GM12878 (cell line): ENCODE measurements at regions not wholly inside any gene's neighbourhood (a gene's known extent, or its start where the extent isn't known, plus 50 kb on each side); places are given as distances from the start of the nearest gene placed in this dataset.

ENCODE experiments used
- ATAC-seq: fragments of 200-7000 bp; cut with Tn5 transposase; 3 replicates; pipeline ENCODE4 v1.9.1; 2020; ENCODE audit warnings: mild to moderate bottlenecking, moderate library complexity
- BruUV-seq: library from RNA; stranded (reverse); fragments of 400-500 nt; replicated peaks from 2 replicates; lab custom pipeline; 2021; lab: Mats Ljungman, UMichigan
- CTCF ChIA-PET: fragments of 300-600 bp; sonication (Branson Sonifier 250); formaldehyde crosslinking; extraction: SDS; loops from one replicate; lab custom pipeline; 2021; ENCODE audit warnings: inconsistent platforms; lab: Yijun Ruan, JAX
- POLR2A ChIA-PET: fragments of 350-600 bp; formaldehyde crosslinking; extraction: SDS; loops from one replicate; lab custom pipeline; 2021; ENCODE audit warnings: inconsistent platforms; lab: Charles Lee
- RAD21 ChIA-PET: fragments of 300-600 bp; sonication (Branson Sonifier 250); formaldehyde crosslinking; loops from one replicate; lab custom pipeline; 2023; ENCODE audit warnings: antibody characterized with exemption; ENCODE audit not compliant: unreplicated experiment; lab: Charles Lee
- SMC1A ChIA-PET: fragments of 300-600 bp; sonication (Branson Sonifier 250); formaldehyde crosslinking; loops from one replicate; lab custom pipeline; 2023; ENCODE audit not compliant: unreplicated experiment, uncharacterized antibody; lab: Charles Lee
- DNase-seq: peaks from one replicate; pipeline ENCODE4 v3.0.0-alpha.2; 2011; ENCODE audit warnings: low read depth, low spot score
- FAIRE-seq: peaks from 3 replicates; lab custom pipeline; 2011; peaks lifted over from hg19 to GRCh38; lab: Jason Lieb, UNC
- H2AFZ ChIP-seq: 2 replicates; pipeline ENCODE4 v1.6.0; 2011; ENCODE audit warnings: low read depth, low read length, control low read depth; ENCODE audit not compliant: control insufficient read depth
- H3K27ac ChIP-seq: 2 replicates; pipeline ENCODE4 v1.5.1; 2011; ENCODE audit warnings: control low read depth; ENCODE audit not compliant: control insufficient read depth, insufficient read depth
- H3K27me3 ChIP-seq, 2 experiments: replicated peaks in 1 of 2; 2 replicates each; pipeline versions ENCODE4 v1.6.0 to v1.6.1; 2011; ENCODE audit warnings: low read length in 1 of 2; ENCODE audit not compliant: control insufficient read depth in 2 of 2, insufficient read depth in 2 of 2
- H3K36me3 ChIP-seq, 2 experiments: 2 replicates each; pipeline ENCODE4 v1.5.1; 2011; ENCODE audit warnings: low read length in 1 of 2; ENCODE audit not compliant: control insufficient read depth in 2 of 2, insufficient read depth in 2 of 2
- H3K4me1 ChIP-seq: 2 replicates; pipeline ENCODE4 v1.6.1; 2011; ENCODE audit warnings: mild to moderate bottlenecking, low read length, moderate library complexity, mixed read lengths; ENCODE audit not compliant: control insufficient read depth, insufficient read depth
- H3K4me2 ChIP-seq: 2 replicates; pipeline ENCODE4 v1.6.0; 2011; ENCODE audit warnings: control low read depth; ENCODE audit not compliant: control insufficient read depth, insufficient read depth
- H3K4me3 ChIP-seq: fragments of 200-600 bp; sonication (generic); 2 replicates; pipeline ENCODE4 v1.5.1; 2016
- H3K79me2 ChIP-seq: 2 replicates; pipeline ENCODE4 v1.6.0; 2011; ENCODE audit warnings: low read length; ENCODE audit not compliant: control insufficient read depth, insufficient read depth
- H3K9ac ChIP-seq: 2 replicates; pipeline ENCODE4 v1.8.0; 2011; ENCODE audit warnings: low read length, control low read depth, mixed read lengths; ENCODE audit not compliant: control insufficient read depth, insufficient read depth
- H3K9me3 ChIP-seq: replicated peaks from 3 replicates; pipeline ENCODE4 v1.5.1; 2011; ENCODE audit warnings: mild to moderate bottlenecking, low read length; ENCODE audit not compliant: control insufficient read depth, insufficient read depth
- H4K20me1 ChIP-seq: 2 replicates; pipeline ENCODE4 v1.6.0; 2011; ENCODE audit not compliant: control insufficient read depth, insufficient read depth
- CEBPB ChIP-seq, 2 experiments: fragments of 150-350 bp in 1 of 2; IDR thresholded peaks; 2 replicates each; pipeline ENCODE4 v1.6.1; 2012 to 2014; ENCODE audit warnings: low read depth in 2 of 2, low read length in 2 of 2, borderline replicate concordance in 1 of 2, inconsistent platforms in 1 of 2
- CUX1 ChIP-seq: IDR thresholded peaks from 2 replicates; pipeline ENCODE4 v1.6.1; 2012; ENCODE audit warnings: improper control_type of control experiment, low read depth, low read length; ENCODE audit not compliant: insufficient replicate concordance
- RELA ChIP-seq: fragments of 450-650 bp; IDR thresholded peaks from 2 replicates; pipeline ENCODE4 v1.8.0; 2014; ENCODE audit warnings: borderline replicate concordance; ENCODE audit not compliant: partially characterized antibody
- SIN3A ChIP-seq: IDR thresholded peaks from 2 replicates; pipeline ENCODE4 v1.6.1; 2012; ENCODE audit warnings: low read depth, low read length, improper control_type of control experiment
- USF1 ChIP-seq: IDR thresholded peaks from 2 replicates; pipeline ENCODE4 v1.6.1; 2011; ENCODE audit warnings: borderline replicate concordance, low read depth, mild to moderate bottlenecking, moderate library complexity, mixed read lengths, low read length; ENCODE audit not compliant: insufficient read depth; ENCODE audit errors: extremely low read length
- WGBS: methylation state at CpG from one replicate; pipeline ENCODE4 v1.1.6; 2016; ENCODE audit warnings: low lambda C conversion rate; ENCODE audit not compliant: insufficient replicate concordance, insufficient coverage; ENCODE audit errors: missing lambda C conversion rate; 5-methylcytosine and 5-hydroxymethylcytosine counted together
- in situ Hi-C: fragments of 300-500 bp; cut with MboI; formaldehyde crosslinking; loops from 9 replicates; pipeline ENCODE4 v1.14.3; 2018; ENCODE audit warnings: mixed read lengths
- intact Hi-C: fragments of 100-400 bp; cut with micrococcal nuclease; formaldehyde crosslinking; loops from one replicate; pipeline ENCODE4 v1.14.2; 2022; ENCODE audit not compliant: unreplicated experiment

GRCh38 chr12:89072294-89073026 is 279.8 kb downstream of the DUSP6 start:
- ATAC-seq, result no peak
- intact Hi-C loops (no loop called here), in situ Hi-C loops (no loop called here)
- no peak overlapping the region for H3K27ac ChIP-seq
- no peaks in the 10 kb centered on the region for H3K9me3 ChIP-seq
- H3K27me3 ChIP-seq, result no peaks in the 10 kb centered on the region
- no peak overlapping the region for H3K9ac ChIP-seq
- RAD21 ChIA-PET, result no interaction called here
- no TSS peak for BruUV-seq
- no peaks in the 10 kb centered on the region for H4K20me1 ChIP-seq
- no peak overlapping the region for H3K4me2 ChIP-seq
- H3K79me2 ChIP-seq, result no peaks in the 10 kb centered on the region
- TF ChIP-seq USF1 (no peak), CUX1 (no peak), RELA (no peak), SIN3A (no peak), CEBPB (IDR thresholded peaks at IDR 0.05; ENCODE audit: borderline replicate concordance in 1 of 2, low read depth in 2 of 2, low read length in 2 of 2) (no peak)
- TF ChIP-seq, all 136 proteins: peak for 0
- CTCF ChIA-PET, result interaction anchor here (1.1 kb wide), 1 partner anchor 11 kb away, joined by 3 read pairs; no protein-coding TSS in a partner anchor
- POLR2A ChIA-PET, result no interaction called here
- 36% methylated on average over 4 of the region's 4 CpGs for WGBS
- DNase-seq (no peak), FAIRE-seq (no peak)
- Histone ChIP-seq H3K36me3 (no peaks in the 10 kb centered on the region), H2AFZ (no peak overlapping the region), H3K4me1 (no peaks in the 10 kb centered on the region), H3K4me3 (no peak overlapping the region)
- SMC1A ChIA-PET, result no interaction called here
